ENCODE measurements at regions not wholly inside any gene's neighbourhood (a gene's known extent, or its start where the extent isn't known, plus 50 kb on each side); places are given as distances from the start of the nearest gene placed in this dataset.

GRCh38 chr13:68128297-68128915 lies 898.3 kb upstream of the PCDH9 start:
- no peak for DNase-seq

- no peak for DNase-seq
Observed at GRCh38 chr13:68125087-68125480, 894.9 kb upstream of the PCDH9 start.

GRCh38 chr13:68124437-68125086 lies 894.4 kb upstream of the PCDH9 start:
- no peak for DNase-seq

GRCh38 chr13:68110178-68110768 lies 880.1 kb upstream of the PCDH9 start:
- no peak for DNase-seq

GRCh38 chr13:68107667-68108066 lies 877.5 kb upstream of the PCDH9 start:
- no peak for DNase-seq

GRCh38 chr13:68099631-68100030 lies 869.5 kb upstream of the PCDH9 start:
- no peak for DNase-seq

GRCh38 chr13:68081061-68081460 lies 850.9 kb upstream of the PCDH9 start:
- DNase-seq: no peak

GRCh38 chr13:68078874-68079273 lies 848.7 kb upstream of the PCDH9 start:
- no peak for DNase-seq

GRCh38 chr13:68078469-68078868 lies 848.3 kb upstream of the PCDH9 start:
- DNase-seq: no peak

GRCh38 chr13:68076046-68076445 lies 845.9 kb upstream of the PCDH9 start:
- DNase-seq: no peak

- no peak for DNase-seq
Observed at GRCh38 chr13:68066879-68067513, 836.9 kb upstream of the PCDH9 start.

GRCh38 chr13:68064001-68064770 lies 834.0 kb upstream of the PCDH9 start:
- no peak for DNase-seq

GRCh38 chr13:68063181-68063580 lies 833.0 kb upstream of the PCDH9 start:
- DNase-seq: no peak

- DNase-seq: no peak
Observed at GRCh38 chr13:68057836-68058235, 827.7 kb upstream of the PCDH9 start.

- no peak for DNase-seq
Observed at GRCh38 chr13:68056816-68057710, 826.9 kb upstream of the PCDH9 start.

- no peak for DNase-seq
Observed at GRCh38 chr13:68051910-68052309, 821.8 kb upstream of the PCDH9 start.

GRCh38 chr13:68050761-68051160 lies 820.6 kb upstream of the PCDH9 start:
- DNase-seq: no peak

GRCh38 chr13:68048802-68049359 lies 818.7 kb upstream of the PCDH9 start:
- no peak for DNase-seq

GRCh38 chr13:68047889-68048288 lies 817.8 kb upstream of the PCDH9 start:
- no peak for DNase-seq

GRCh38 chr13:68046903-68047302 lies 816.8 kb upstream of the PCDH9 start:
- DNase-seq: no peak

Data from renal pelvis (tissue), 1 donor.